ENCODE measurements at regions not wholly inside any gene's neighbourhood (a gene's known extent, or its start where the extent isn't known, plus 50 kb on each side); places are given as distances from the start of the nearest gene placed in this dataset.

GRCh38 chr4:11182031-11182430, 246.7 kb downstream of the HS3ST1 start:
- DNase-seq, result no peak

- no peak for DNase-seq
Observed at GRCh38 chr4:11179796-11180195, 248.9 kb downstream of the HS3ST1 start.

GRCh38 chr4:11178433-11178832, 250.3 kb downstream of the HS3ST1 start:
- no peak for DNase-seq

- DNase-seq, result no peak
Observed at GRCh38 chr4:11175374-11175773, 253.3 kb downstream of the HS3ST1 start.

- DNase-seq, result no peak
Observed at GRCh38 chr4:11166606-11167005, 262.1 kb downstream of the HS3ST1 start.

GRCh38 chr4:11166034-11166433, 262.7 kb downstream of the HS3ST1 start:
- DNase-seq, result no peak

GRCh38 chr4:11165052-11165451, 263.6 kb downstream of the HS3ST1 start:
- no peak for DNase-seq

- no peak for DNase-seq
Observed at GRCh38 chr4:11160288-11160687, 268.4 kb downstream of the HS3ST1 start.

- DNase-seq, result no peak
Observed at GRCh38 chr4:11158971-11159370, 269.7 kb downstream of the HS3ST1 start.

GRCh38 chr4:11155208-11155867, 273.4 kb downstream of the HS3ST1 start:
- DNase-seq, result no peak

- no peak for DNase-seq
Observed at GRCh38 chr4:11153171-11153750, 275.4 kb downstream of the HS3ST1 start.

- DNase-seq, result no peak
Observed at GRCh38 chr4:11152684-11153083, 276.0 kb downstream of the HS3ST1 start.

- DNase-seq, result no peak
Observed at GRCh38 chr4:11151500-11151899, 277.2 kb downstream of the HS3ST1 start.

GRCh38 chr4:11149612-11150259, 279.0 kb downstream of the HS3ST1 start:
- no peak for DNase-seq

GRCh38 chr4:11139871-11140270, 288.8 kb downstream of the HS3ST1 start:
- DNase-seq, result no peak

GRCh38 chr4:11138964-11139363, 289.7 kb downstream of the HS3ST1 start:
- no peak for DNase-seq

GRCh38 chr4:11134705-11135104, 294.0 kb downstream of the HS3ST1 start:
- no peak for DNase-seq

- no peak for DNase-seq
Observed at GRCh38 chr4:11133868-11134267, 294.8 kb downstream of the HS3ST1 start.

- no peak for DNase-seq
Observed at GRCh38 chr4:11132478-11132877, 296.2 kb downstream of the HS3ST1 start.

GRCh38 chr4:11131491-11131890, 297.2 kb downstream of the HS3ST1 start:
- DNase-seq, result no peak

GRCh38 chr4:11130195-11130970, 298.3 kb downstream of the HS3ST1 start:
- no peak for DNase-seq

GRCh38 chr4:11120435-11120834, 308.3 kb downstream of the HS3ST1 start:
- no peak for DNase-seq

GRCh38 chr4:11119474-11119873, 309.2 kb downstream of the HS3ST1 start:
- no peak for DNase-seq

- no peak for DNase-seq
Observed at GRCh38 chr4:11118513-11118912, 310.2 kb downstream of the HS3ST1 start.

Measured in activated effector memory CD4-positive, alpha-beta T cell treated with anti-CD3 and anti-CD28 coated beads, Interleukin-2, amount 50 U/mL, for 16 hours (primary cell).